HUDEP-2 (cell line): ENCODE measurements at regions not wholly inside any gene's neighbourhood (a gene's known extent, or its start where the extent isn't known, plus 50 kb on each side); places are given as distances from the start of the nearest gene placed in this dataset.

Source experiments
- DNase-seq, 76 experiments: peaks; one replicate each; lab custom pipeline; 2025; ENCODE audit not compliant: unreplicated experiment in 76 of 76; lab: John Stamatoyannopoulos, UW

GRCh38 chr2:183605440-183605839 lies 481.2 kb downstream of the NUP35 start:
- no peak for DNase-seq

GRCh38 chr2:183606022-183606717 lies 481.9 kb downstream of the NUP35 start:
- no peak for DNase-seq

- DNase-seq: no peak
Measured at GRCh38 chr2:183606718-183607085, 482.5 kb downstream of the NUP35 start.

GRCh38 chr2:183607995-183608394 lies 483.8 kb downstream of the NUP35 start:
- no peak for DNase-seq

GRCh38 chr2:183608747-183609146 lies 484.5 kb downstream of the NUP35 start:
- DNase-seq: no peak

GRCh38 chr2:183610724-183611123 lies 486.5 kb downstream of the NUP35 start:
- no peak for DNase-seq

GRCh38 chr2:183614799-183615435 lies 490.7 kb downstream of the NUP35 start:
- no peak for DNase-seq

- DNase-seq: no peak
Measured at GRCh38 chr2:183623227-183623626, 499.0 kb downstream of the NUP35 start.

GRCh38 chr2:183630964-183631363 lies 506.7 kb downstream of the NUP35 start:
- no peak for DNase-seq

GRCh38 chr2:183656121-183656520 lies 531.9 kb downstream of the NUP35 start:
- DNase-seq: no peak

- no peak for DNase-seq
Measured at GRCh38 chr2:183665425-183665824, 541.2 kb downstream of the NUP35 start.

- DNase-seq: no peak
Measured at GRCh38 chr2:183666031-183666430, 541.8 kb downstream of the NUP35 start.

GRCh38 chr2:183671233-183671632 lies 547.0 kb downstream of the NUP35 start:
- no peak for DNase-seq

- DNase-seq: no peak
Measured at GRCh38 chr2:183678908-183679307, 554.7 kb downstream of the NUP35 start.

- no peak for DNase-seq
Measured at GRCh38 chr2:183680573-183680972, 556.3 kb downstream of the NUP35 start.

GRCh38 chr2:183684686-183685085 lies 560.4 kb downstream of the NUP35 start:
- no peak for DNase-seq

GRCh38 chr2:183696028-183696427 lies 571.8 kb downstream of the NUP35 start:
- DNase-seq: no peak

- DNase-seq: no peak
Measured at GRCh38 chr2:183709829-183710228, 585.6 kb downstream of the NUP35 start.

GRCh38 chr2:183718246-183718645 lies 594.0 kb downstream of the NUP35 start:
- no peak for DNase-seq

GRCh38 chr2:183723278-183723677 lies 599.0 kb downstream of the NUP35 start:
- DNase-seq: no peak

- no peak for DNase-seq
Measured at GRCh38 chr2:183729380-183729779, 605.1 kb downstream of the NUP35 start.

GRCh38 chr2:183740241-183740640 lies 616.0 kb downstream of the NUP35 start:
- no peak for DNase-seq

GRCh38 chr2:183752571-183752970 lies 628.3 kb downstream of the NUP35 start:
- no peak for DNase-seq
